Heart left ventricle (tissue), 16 donors: ENCODE measurements at regions not wholly inside any gene's neighbourhood (a gene's known extent, or its start where the extent isn't known, plus 50 kb on each side); places are given as distances from the start of the nearest gene placed in this dataset.

Experiments used
- ATAC-seq, 4 donors: fragments of 200-7000 bp; cut with Tn5 transposase; one replicate each; pipeline ENCODE4 v1.9.1; 2020 to 2022; ENCODE audit warnings: moderate library complexity in 4 of 4, mild to moderate bottlenecking in 3 of 4, moderate number of reproducible peaks in 1 of 4
- DNase-seq, 5 donors: peaks; one replicate each; pipeline ENCODE4 v3.0.0-alpha.2; 2020
- H3K27ac ChIP-seq, 12 donors: fragments of 200-600 bp; sonication (generic) in 4 of 12; one replicate each; pipeline versions ENCODE4 v1.5.0 to v1.8.0; 2016 to 2022; ENCODE audit warnings: mild to moderate bottlenecking in 2 of 12
- H3K27me3 ChIP-seq, 9 donors: fragments of 200-600 bp; sonication (generic) in 2 of 9; one replicate each; pipeline versions ENCODE4 v1.5.1 to v1.8.0; 2016 to 2022; ENCODE audit warnings: mild to moderate bottlenecking in 3 of 9
- H3K36me3 ChIP-seq, 9 donors: fragments of 200-600 bp; sonication (generic) in 2 of 9; one replicate each; pipeline versions ENCODE4 v1.5.0 to v1.8.0; 2018 to 2022; ENCODE audit warnings: mild to moderate bottlenecking in 2 of 9
- H3K4me1 ChIP-seq, 12 donors: fragments of 200-600 bp; sonication (generic) in 4 of 12; one replicate each; pipeline versions ENCODE4 v1.5.0 to v1.8.0; 2016 to 2022; ENCODE audit warnings: mild to moderate bottlenecking in 3 of 12
- H3K4me3 ChIP-seq, 12 donors: fragments of 200-600 bp; sonication (generic) in 4 of 12; one replicate each; pipeline versions ENCODE4 v1.5.0 to v1.8.0; 2017 to 2022; ENCODE audit warnings: mild to moderate bottlenecking in 9 of 12, moderate library complexity in 4 of 12
- H3K9me3 ChIP-seq, 12 donors: fragments of 200-600 bp; sonication (generic) in 4 of 12; one replicate each; pipeline versions ENCODE4 v1.5.0 to v1.8.0; 2016 to 2022; ENCODE audit warnings: mild to moderate bottlenecking in 1 of 12
- POLR2A ChIP-seq, 2 donors: fragments of 450-650 bp; IDR thresholded peaks; one replicate each; pipeline ENCODE4 v1.6.1; 2017; ENCODE audit warnings: antibody characterized with exemption in 2 of 2, mild to moderate bottlenecking in 2 of 2, moderate library complexity in 2 of 2
- WGBS, 4 donors: extraction: QIAGEN DNeasy Blood & Tissue Kit in 2 of 4; methylation state at CpG; one replicate each; pipeline versions ENCODE4 v1.1.5 to v1.1.7; 2013 to 2018; 5-methylcytosine and 5-hydroxymethylcytosine counted together
- intact Hi-C, 10 donors: fragments of 100-400 bp; cut with DNase I; formaldehyde crosslinking; loops; one replicate each; pipeline versions ENCODE4 v1.11.1 to v1.14.2; 2022
- TF ChIP-seq, protein P1 (sequence below), 12 donors: fragments of 200-600 bp; sonication (generic) in 4 of 12; IDR thresholded peaks; one replicate each; pipeline versions ENCODE4 v1.5.0 to v1.8.0; 2018 to 2022; ENCODE audit warnings: antibody characterized with exemption in 12 of 12, mild to moderate bottlenecking in 5 of 12
- donor health status: ischemic (EF 13 %, LVEDD 7.1; RV severe dilation, severe dysfunction).
- donor health status: healthy with polysubstance abuse.
- donor health status: DM: no; HTN: yes; CAD: no.
- donor health status: DM: no; HTN: no; CAD: no.
- donor health status: ischemic (EF 25% LVEDD 6.9; RV normal size, moderate dysfunction).
- donor health status: ischemic (EF 25% LVEDD 5.7; RV mildly dilated, moderate dysfunction).
- donor health status: healthy.
- donor health status: DM: yes; HTN: yes; CAD: no.
- donor health status: ischemic (EF 35%, LVEDD 5.7; RV mildly dilated, moderate dysfunction).
- donor health status: nonischemic (EF 11% LVEDD 7.7; RV severe dilation, severe dysfunction).
- donor health status: DM: yes; HTN: yes; CAD: no.
- donor health status: PGD.
- donor health status: ischemic (EF 29% LVEDD 5.4; RV normal size, mild dysfunction).
- donor health status: nonischemic (EF 23%, LVEDD 6.1; RV moderate dilation, normal function).

DNA sequence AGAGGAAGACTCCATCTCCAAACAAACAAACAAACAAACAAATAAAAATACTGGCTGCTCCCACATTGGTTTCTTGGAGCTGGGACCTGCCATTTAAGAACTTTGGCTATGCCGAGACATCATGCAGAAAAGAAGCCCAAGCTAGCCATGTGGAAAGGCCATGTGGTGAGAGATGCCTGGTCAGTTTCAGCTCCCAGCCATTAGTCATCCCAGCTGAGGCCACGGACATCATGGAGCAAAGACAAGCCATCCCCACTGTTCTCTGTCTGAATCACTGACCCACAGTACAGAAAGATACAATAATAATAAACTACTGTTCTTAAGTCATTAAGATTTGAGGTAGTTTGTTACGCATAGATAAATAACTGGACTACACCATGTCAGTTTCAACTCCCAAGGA lies 70.0 kb upstream of the PCBD1 start:
- ATAC-seq, result no peak
- TF ChIP-seq, protein P1, sequence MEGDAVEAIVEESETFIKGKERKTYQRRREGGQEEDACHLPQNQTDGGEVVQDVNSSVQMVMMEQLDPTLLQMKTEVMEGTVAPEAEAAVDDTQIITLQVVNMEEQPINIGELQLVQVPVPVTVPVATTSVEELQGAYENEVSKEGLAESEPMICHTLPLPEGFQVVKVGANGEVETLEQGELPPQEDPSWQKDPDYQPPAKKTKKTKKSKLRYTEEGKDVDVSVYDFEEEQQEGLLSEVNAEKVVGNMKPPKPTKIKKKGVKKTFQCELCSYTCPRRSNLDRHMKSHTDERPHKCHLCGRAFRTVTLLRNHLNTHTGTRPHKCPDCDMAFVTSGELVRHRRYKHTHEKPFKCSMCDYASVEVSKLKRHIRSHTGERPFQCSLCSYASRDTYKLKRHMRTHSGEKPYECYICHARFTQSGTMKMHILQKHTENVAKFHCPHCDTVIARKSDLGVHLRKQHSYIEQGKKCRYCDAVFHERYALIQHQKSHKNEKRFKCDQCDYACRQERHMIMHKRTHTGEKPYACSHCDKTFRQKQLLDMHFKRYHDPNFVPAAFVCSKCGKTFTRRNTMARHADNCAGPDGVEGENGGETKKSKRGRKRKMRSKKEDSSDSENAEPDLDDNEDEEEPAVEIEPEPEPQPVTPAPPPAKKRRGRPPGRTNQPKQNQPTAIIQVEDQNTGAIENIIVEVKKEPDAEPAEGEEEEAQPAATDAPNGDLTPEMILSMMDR (IDR thresholded peaks at IDR 0.05), result no peak
- TF ChIP-seq POLR2A (IDR thresholded peaks at IDR 0.05), result no peak
- WGBS, 4 donors, result 73 to 93% (median 89%) methylated on average over 3 of the region's 3 CpGs
- Histone ChIP-seq H3K9me3 (no peaks in the 10 kb centered on the region), H3K36me3 (no peaks in the 10 kb centered on the region), H3K4me3 (no peak overlapping the region), H3K27me3 (peaks cover 0 to 4% (median 0%) of the 10 kb centered on the region in 9 donors), H3K4me1 (no peaks in the 10 kb centered on the region), H3K27ac (no peak overlapping the region)
- intact Hi-C loops, result no loop called here
- DNase-seq, result no peak

DNA sequence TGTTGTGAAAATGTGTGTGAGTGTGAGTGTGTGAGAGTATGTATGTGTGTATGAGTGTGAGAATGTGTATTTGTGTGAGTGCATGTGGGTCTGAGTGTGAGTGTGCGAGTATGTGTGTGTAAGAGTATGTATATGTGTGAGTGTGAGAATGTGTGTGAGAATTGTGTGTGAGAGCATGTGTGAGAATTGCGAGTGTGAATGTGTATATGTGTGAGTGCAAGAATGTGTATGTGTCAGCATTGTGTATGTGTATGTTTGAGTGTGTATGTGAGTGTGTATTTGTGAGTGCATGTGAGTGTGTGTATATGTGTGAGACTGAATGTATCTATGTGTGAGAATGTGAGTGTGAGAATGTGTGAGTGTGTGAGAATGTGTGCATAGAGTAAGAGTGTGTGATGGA lies 72.0 kb upstream of the PCBD1 start:
- WGBS, 4 donors, result 94 to 98% (median 96%) methylated on average over 2 of the region's 2 CpGs
- Histone ChIP-seq H3K4me1 (no peaks in the 10 kb centered on the region), H3K27me3 (peaks cover 0 to 4% (median 0%) of the 10 kb centered on the region in 9 donors), H3K27ac (no peak overlapping the region), H3K36me3 (no peaks in the 10 kb centered on the region), H3K9me3 (no peaks in the 10 kb centered on the region), H3K4me3 (no peak overlapping the region)
- TF ChIP-seq POLR2A (IDR thresholded peaks at IDR 0.05), result no peak
- TF ChIP-seq, protein P1 (IDR thresholded peaks at IDR 0.05), result no peak
- intact Hi-C loops, result no loop called here
- ATAC-seq, result no peak
- no peak for DNase-seq

DNA sequence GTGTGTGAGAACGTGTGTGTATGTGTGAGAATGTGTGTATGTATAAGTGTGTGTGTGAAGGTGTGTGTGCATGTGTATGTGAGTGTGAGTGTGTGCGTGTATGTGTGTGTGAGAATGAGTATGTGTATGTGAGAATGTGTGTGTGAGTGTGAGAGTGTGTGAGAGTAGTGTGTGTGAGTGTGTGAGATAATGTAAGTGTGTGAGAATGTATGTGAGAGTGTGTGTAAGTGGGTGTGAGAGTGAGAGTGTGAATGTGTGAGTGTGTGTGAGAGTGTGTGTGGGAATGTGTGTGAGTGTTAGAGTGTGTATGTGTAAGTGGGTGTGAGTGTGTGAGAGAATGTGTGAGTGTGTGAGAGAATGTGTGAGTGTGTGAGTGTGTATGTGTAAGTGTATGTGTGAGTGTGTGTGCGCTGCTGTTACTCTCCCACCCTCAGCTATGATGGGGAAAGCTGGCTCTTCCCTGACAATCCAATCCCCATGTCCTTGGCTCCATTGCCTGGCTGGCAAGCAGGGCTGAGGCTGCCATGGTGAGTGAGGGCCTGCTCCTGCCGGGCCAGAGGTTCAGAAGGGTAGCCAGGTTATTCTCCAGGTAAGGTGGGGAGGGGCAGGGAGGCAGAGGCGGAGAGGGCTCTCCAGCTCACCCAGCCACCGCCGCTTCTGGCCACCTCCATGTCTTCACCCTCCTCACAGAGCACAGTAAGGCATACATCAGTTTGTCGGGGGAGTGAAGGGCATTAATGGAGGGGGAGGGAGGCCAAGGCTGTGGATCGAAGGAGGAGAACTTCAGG lies 72.6 kb upstream of the PCBD1 start:
- intact Hi-C loops, result no loop called here
- H3K27ac ChIP-seq, result no peak overlapping the region
- H3K4me3 ChIP-seq, result no peak overlapping the region
- no peaks in the 10 kb centered on the region for H3K9me3 ChIP-seq
- H3K36me3 ChIP-seq, result no peaks in the 10 kb centered on the region
- H3K27me3 ChIP-seq, result peaks cover 0 to 4% (median 0%) of the 10 kb centered on the region in 9 donors
- DNase-seq (peak in 1 of 5 donors; percentile 2), ATAC-seq (no peak)
- TF ChIP-seq POLR2A (IDR thresholded peaks at IDR 0.05), result no peak
- no peaks in the 10 kb centered on the region for H3K4me1 ChIP-seq
- WGBS, 4 donors, result 78 to 90% (median 84%) methylated on average over 9 of the region's 9 CpGs

DNA sequence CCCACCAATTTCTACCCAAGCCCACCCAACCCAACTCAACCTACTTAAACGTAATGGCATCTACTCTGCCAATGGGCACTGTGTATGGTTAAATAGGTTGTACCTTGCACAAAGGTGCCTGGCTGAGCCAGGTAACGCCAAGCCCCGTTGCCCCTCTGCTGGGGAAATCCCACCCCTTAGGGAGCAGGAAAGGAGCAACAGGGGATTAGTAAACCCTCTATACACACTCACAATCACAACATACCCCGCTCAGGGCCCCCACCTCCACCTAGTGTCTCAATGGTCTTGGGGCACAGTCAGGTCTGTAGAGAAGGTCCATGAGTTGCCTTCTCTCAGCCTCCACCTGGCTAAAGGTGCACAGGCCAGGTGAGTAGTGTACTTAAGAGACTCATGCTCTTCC lies 74.3 kb upstream of the PCBD1 start:
- peaks cover 0 to 4% (median 0%) of the 10 kb centered on the region in 9 donors for H3K27me3 ChIP-seq
- H3K4me1 ChIP-seq, result no peaks in the 10 kb centered on the region
- H3K36me3 ChIP-seq, result no peaks in the 10 kb centered on the region
- ATAC-seq, result no peak
- intact Hi-C loops, result no loop called here
- H3K4me3 ChIP-seq, result no peak overlapping the region
- no peaks in the 10 kb centered on the region for H3K9me3 ChIP-seq
- DNase-seq, result no peak
- H3K27ac ChIP-seq, result no peak overlapping the region
- WGBS, 4 donors, result 92 to 95% (median 93%) methylated on average over 4 of the region's 4 CpGs
- TF ChIP-seq POLR2A (IDR thresholded peaks at IDR 0.05), result no peak
- TF ChIP-seq, protein P1 (IDR thresholded peaks at IDR 0.05), result no peak

DNA sequence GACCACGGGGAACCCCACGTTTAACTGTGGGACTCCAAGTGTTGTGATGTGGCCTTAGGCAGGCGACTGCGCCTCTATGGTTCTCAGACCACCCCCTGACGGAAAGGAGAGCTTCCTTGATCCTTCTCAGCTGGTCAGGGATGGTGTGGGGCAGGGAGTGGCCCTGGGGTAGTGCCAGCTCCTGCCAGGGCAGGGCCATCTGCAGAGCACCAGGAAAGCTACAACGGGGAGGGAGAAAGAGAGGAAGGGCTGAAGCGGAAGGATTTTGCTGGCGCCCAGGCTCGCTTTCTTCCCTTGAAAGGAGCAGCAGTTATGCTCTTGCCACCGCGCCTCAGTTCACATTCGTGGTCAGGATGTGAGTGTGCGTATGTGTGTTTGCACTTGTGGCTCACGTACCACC lies 74.9 kb upstream of the PCBD1 start:
- no peak for ATAC-seq
- intact Hi-C loops, result no loop called here

More for the DNA sequence above, 74.9 kb upstream of the PCBD1 start:
- no peak for DNase-seq
- Histone ChIP-seq H3K36me3 (no peaks in the 10 kb centered on the region), H3K27ac (no peak overlapping the region), H3K27me3 (peaks cover 0 to 4% (median 0%) of the 10 kb centered on the region in 9 donors), H3K4me1 (no peaks in the 10 kb centered on the region), H3K4me3 (no peak overlapping the region), H3K9me3 (no peaks in the 10 kb centered on the region)
- TF ChIP-seq POLR2A (IDR thresholded peaks at IDR 0.05), result no peak
- TF ChIP-seq, protein P1 (IDR thresholded peaks at IDR 0.05), result no peak
- WGBS, 4 donors, result 73 to 84% (median 81%) methylated on average over 14 of the region's 14 CpGs
